K562 (cell line): ENCODE measurements at regions not wholly inside any gene's neighbourhood (a gene's known extent, or its start where the extent isn't known, plus 50 kb on each side); places are given as distances from the start of the nearest gene placed in this dataset.

Experiments used
- ATAC-seq: fragments of 200-7000 bp; cut with Tn5 transposase; 3 replicates; pipeline ENCODE4 v1.9.1; 2020; ENCODE audit warnings: moderate library complexity
- BruUV-seq: library from RNA; stranded (reverse); fragments of 400-500 nt; replicated peaks from 2 replicates; lab custom pipeline; 2021; lab: Mats Ljungman, UMichigan
- CTCF ChIA-PET: fragments of 300-600 bp; formaldehyde crosslinking; extraction: SDS; loops from one replicate; lab custom pipeline; 2021; ENCODE audit warnings: low intra/inter-chr PET ratio; lab: Yijun Ruan, JAX
- POLR2A ChIA-PET: fragments of 300-600, 350-650 bp; sonication (Branson Sonifier 250); formaldehyde crosslinking; extraction: SDS; loops from one replicate; lab custom pipeline; 2021; ENCODE audit warnings: antibody characterized with exemption, inconsistent platforms; lab: Yijun Ruan, JAX
- DNase-seq, 4 experiments: peaks; one replicate each; pipeline versions ENCODE4 v3.0.0 to v3.0.0-alpha.2; 2011 to 2018; ENCODE audit warnings: low spot score in 3 of 4, mixed read lengths in 3 of 4; ENCODE audit errors: extremely low read depth in 1 of 4
- FAIRE-seq: peaks from 2 replicates; lab custom pipeline; 2011; peaks lifted over from hg19 to GRCh38; lab: Jason Lieb, UNC
- H2AFZ ChIP-seq: 2 replicates; pipeline ENCODE4 v1.6.0; 2011; ENCODE audit warnings: low read depth, low read length, control low read depth, inconsistent platforms
- H3K27ac ChIP-seq: fragments of 200-600 bp; 3 replicates; pipeline ENCODE4 v1.8.0; 2011; ENCODE audit warnings: low read depth, mild to moderate bottlenecking, control low read depth, inconsistent platforms, low read length, moderate library complexity, mixed read lengths; ENCODE audit errors: extremely low read depth
- H3K27me3 ChIP-seq, 2 experiments: fragments of 300-600 bp in 1 of 2; 2 replicates in 1 of 2; 3 replicates in 1 of 2; pipeline versions ENCODE4 v1.6.0 to v1.8.0; 2011; ENCODE audit warnings: inconsistent platforms in 2 of 2, low read length in 2 of 2, mild to moderate bottlenecking in 1 of 2, mixed read lengths in 1 of 2, moderate library complexity in 1 of 2; ENCODE audit not compliant: control insufficient read depth in 2 of 2, insufficient read depth in 2 of 2
- H3K36me3 ChIP-seq: fragments of 300-600 bp; 3 replicates; pipeline ENCODE4 v1.8.0; 2011; ENCODE audit warnings: mild to moderate bottlenecking, low read length, inconsistent platforms; ENCODE audit not compliant: control insufficient read depth, insufficient read depth
- H3K4me1 ChIP-seq, 2 experiments: fragments of 200-600 bp in 1 of 2; replicated peaks in 1 of 2; 2 replicates in 1 of 2; 3 replicates in 1 of 2; pipeline versions ENCODE4 v1.5.1 to v1.8.0; 2011; ENCODE audit warnings: inconsistent platforms in 2 of 2, low read length in 2 of 2, mild to moderate bottlenecking in 1 of 2, mixed read lengths in 1 of 2, moderate library complexity in 1 of 2; ENCODE audit not compliant: control insufficient read depth in 2 of 2, insufficient read depth in 2 of 2
- H3K4me2 ChIP-seq: 2 replicates; pipeline ENCODE4 v1.6.1; 2011; ENCODE audit warnings: low read length, control low read depth, inconsistent platforms, mixed read lengths; ENCODE audit not compliant: insufficient read depth
- H3K4me3 ChIP-seq: fragments of 200-600 bp; sonication (generic), shearing (Covaris generic); 2 replicates; pipeline ENCODE4 v1.5.1; 2016; ENCODE audit warnings: control low read depth, inconsistent platforms
- H3K79me2 ChIP-seq: fragments of 200-600 bp; 3 replicates; pipeline ENCODE4 v1.8.0; 2011; ENCODE audit warnings: low read length, inconsistent platforms; ENCODE audit not compliant: control insufficient read depth, insufficient read depth
- H3K9ac ChIP-seq, 2 experiments: 2 replicates each; pipeline versions ENCODE4 v1.6.0 to v1.6.1; 2011; ENCODE audit warnings: low read depth in 2 of 2, low read length in 2 of 2, control low read depth in 1 of 2, inconsistent platforms in 1 of 2, mild to moderate bottlenecking in 1 of 2, mixed read lengths in 1 of 2; ENCODE audit not compliant: insufficient read depth in 1 of 2
- H3K9me1 ChIP-seq: one replicate; pipeline ENCODE4 v1.6.0; 2011; ENCODE audit warnings: inconsistent platforms, mild to moderate bottlenecking, low read length, moderate library complexity; ENCODE audit not compliant: control insufficient read depth, insufficient read depth
- H3K9me3 ChIP-seq: replicated peaks from 2 replicates; pipeline ENCODE4 v1.5.1; 2011; ENCODE audit warnings: low read depth, low read length, inconsistent platforms; ENCODE audit not compliant: control insufficient read depth, insufficient read depth
- H4K20me1 ChIP-seq: replicated peaks from 2 replicates; pipeline ENCODE4 v1.6.1; 2011; ENCODE audit warnings: low read length, inconsistent platforms, mixed read lengths; ENCODE audit not compliant: control insufficient read depth, insufficient read depth
- CBX3 ChIP-seq, 2 experiments: IDR thresholded peaks; 1 replicate in 1 of 2; 2 replicates in 1 of 2; pipeline ENCODE4 v1.6.1; 2012; ENCODE audit warnings: inconsistent platforms in 2 of 2, low read length in 2 of 2, borderline replicate concordance in 1 of 2, control low read depth in 1 of 2
- CREB3 ChIP-seq: fragments of 450-650 bp; conservative IDR thresholded peaks from 2 replicates; pipeline ENCODE4 v1.6.1; 2016; ENCODE audit warnings: missing genetic modification characterization, low read depth, mild to moderate bottlenecking, missing compliant biosample characterization, moderate library complexity
- EHMT2 ChIP-seq: fragments of 450-650 bp; IDR thresholded peaks from 2 replicates; pipeline ENCODE4 v1.6.1; 2018; ENCODE audit warnings: antibody characterized with exemption
- MAFG ChIP-seq: fragments of 450-650 bp; conservative IDR thresholded peaks from 2 replicates; pipeline ENCODE4 v1.6.1; 2016; ENCODE audit warnings: missing genetic modification characterization, missing compliant biosample characterization
- MAZ ChIP-seq, 2 experiments: fragments of 450-650 bp in 1 of 2; sonication (generic) in 1 of 2; formaldehyde crosslinking; IDR thresholded peaks in 1 of 2; conservative IDR thresholded peaks in 1 of 2; 2 replicates each; pipeline versions ENCODE4 v1.4.0 to v1.5.0; 2020; ENCODE audit warnings: mild to moderate bottlenecking in 1 of 2, missing genetic modification reagents in 1 of 2
- NCOA2 ChIP-seq, 2 experiments: fragments of 450-650 bp; IDR thresholded peaks; 2 replicates each; pipeline ENCODE4 v1.6.1; 2018; ENCODE audit warnings: mild to moderate bottlenecking in 2 of 2, moderate library complexity in 1 of 2; ENCODE audit not compliant: partially characterized antibody in 2 of 2
- NR1H2 ChIP-seq: sonication (generic); formaldehyde crosslinking; IDR thresholded peaks from 2 replicates; pipeline ENCODE4 v1.4.0; 2020; ENCODE audit warnings: mild to moderate bottlenecking, missing genetic modification reagents
- TRIM28 ChIP-seq: fragments of 450-650 bp; IDR thresholded peaks from 2 replicates; pipeline ENCODE4 v1.6.1; 2017
- ZNF232 ChIP-seq: sonication (generic); formaldehyde crosslinking; IDR thresholded peaks from 2 replicates; pipeline ENCODE4 v1.8.0; 2022; ENCODE audit warnings: mild to moderate bottlenecking, missing genetic modification reagents
- ZNF277 ChIP-seq: fragments of 250-450 bp; sonication (Bioruptor Pico); IDR thresholded peaks from 2 replicates; pipeline ENCODE4 v1.8.0; 2022; ENCODE audit warnings: inconsistent platforms, mild to moderate bottlenecking, moderate library complexity, borderline replicate concordance
- ZNF507 ChIP-seq: conservative IDR thresholded peaks from 2 replicates; pipeline ENCODE4 v1.6.1; 2017; ENCODE audit warnings: missing genetic modification characterization, missing compliant biosample characterization
- ZNF518B ChIP-seq: fragments of 250-450 bp; sonication (Bioruptor Pico); IDR thresholded peaks from 2 replicates; pipeline ENCODE4 v1.5.0; 2021; ENCODE audit warnings: mild to moderate bottlenecking, moderate library complexity
- WGBS: fragments of 100-300 bp; shearing (Covaris generic); methylation state at CpG from one replicate; pipeline ENCODE4 v1.1.6; 2016; ENCODE audit warnings: low coverage, mixed read lengths; ENCODE audit not compliant: insufficient coverage; ENCODE audit errors: missing lambda C conversion rate; 5-methylcytosine and 5-hydroxymethylcytosine counted together
- in situ Hi-C: fragments of 300-500 bp; cut with MboI; formaldehyde crosslinking; loops from 4 replicates; pipeline ENCODE4 v1.15.0; 2018; ENCODE audit warnings: inconsistent platforms, mixed read lengths
- intact Hi-C: fragments of 100-400 bp; cut with micrococcal nuclease; formaldehyde crosslinking; loops from 2 replicates; pipeline ENCODE4 v1.14.2; 2022
- TF ChIP-seq, protein P1 (sequence below): fragments of 250-450 bp; sonication (Bioruptor Pico); IDR thresholded peaks from 2 replicates; pipeline ENCODE4 v1.8.0; 2021; ENCODE audit warnings: mild to moderate bottlenecking, moderate library complexity
- TF ChIP-seq, protein P2 (sequence below): fragments of 450-650 bp; formaldehyde crosslinking; IDR thresholded peaks from 2 replicates; pipeline ENCODE4 v1.4.0; 2020; ENCODE audit warnings: mild to moderate bottlenecking

- TF ChIP-seq ZNF232: no peak
- no peak for TF ChIP-seq ZNF277 (CRISPR knock-in tag)
- no peak for TF ChIP-seq CREB3 (tag)
These were observed 298.6 kb downstream of the PABPC4L start (continued) for GRCh38 chr4:133903029-133903428.

GRCh38 chr4:133891011-133891410, 310.6 kb downstream of the PABPC4L start:
- intact Hi-C loops: no loop called here
- H3K36me3 ChIP-seq: no peaks in the 10 kb centered on the region
- DNase-seq (no peak), FAIRE-seq (no peak), ATAC-seq (no peak)
- POLR2A ChIA-PET: no interaction called here
- no peak overlapping the region for H3K9ac ChIP-seq
- CTCF ChIA-PET: no interaction called here
- no peaks in the 10 kb centered on the region for H3K9me1 ChIP-seq
- H3K4me2 ChIP-seq: no peak overlapping the region
- no peak overlapping the region for H2AFZ ChIP-seq
- H4K20me1 ChIP-seq: no peaks in the 10 kb centered on the region
- H3K4me1 ChIP-seq: no peaks in the 10 kb centered on the region
- 0% methylated on average over 1 of the region's 1 CpG for WGBS
- no peaks in the 10 kb centered on the region for H3K79me2 ChIP-seq
- no TSS peak for BruUV-seq
- H3K9me3 ChIP-seq: no peaks in the 10 kb centered on the region
- H3K4me3 ChIP-seq: no peak overlapping the region
- in situ Hi-C loops: no loop called here
- no peaks in the 10 kb centered on the region for H3K27me3 ChIP-seq
- no peak overlapping the region for H3K27ac ChIP-seq
- TF ChIP-seq NCOA2 (IDR thresholded peaks at IDR 0.05; ENCODE audit: partially characterized antibody in 2 of 2) (no peak), MAZ (CRISPR knock-in tag; conservative IDR thresholded peaks at IDR 0.05 in 1 of 2, IDR thresholded peaks at IDR 0.05 in 1 of 2) (no peak), ZNF507 (tag) (no peak), MAFG (no peak), EHMT2 (no peak), CBX3 (IDR thresholded peaks at IDR 0.05; ENCODE audit: borderline replicate concordance in 1 of 2, low read length in 2 of 2) (no peak), TRIM28 (no peak), ZNF518B (CRISPR knock-in tag) (no peak), NR1H2 (CRISPR knock-in tag) (no peak)
- TF ChIP-seq, protein P1, sequence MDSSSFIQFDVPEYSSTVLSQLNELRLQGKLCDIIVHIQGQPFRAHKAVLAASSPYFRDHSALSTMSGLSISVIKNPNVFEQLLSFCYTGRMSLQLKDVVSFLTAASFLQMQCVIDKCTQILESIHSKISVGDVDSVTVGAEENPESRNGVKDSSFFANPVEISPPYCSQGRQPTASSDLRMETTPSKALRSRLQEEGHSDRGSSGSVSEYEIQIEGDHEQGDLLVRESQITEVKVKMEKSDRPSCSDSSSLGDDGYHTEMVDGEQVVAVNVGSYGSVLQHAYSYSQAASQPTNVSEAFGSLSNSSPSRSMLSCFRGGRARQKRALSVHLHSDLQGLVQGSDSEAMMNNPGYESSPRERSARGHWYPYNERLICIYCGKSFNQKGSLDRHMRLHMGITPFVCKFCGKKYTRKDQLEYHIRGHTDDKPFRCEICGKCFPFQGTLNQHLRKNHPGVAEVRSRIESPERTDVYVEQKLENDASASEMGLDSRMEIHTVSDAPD (CRISPR knock-in tag): no peak
- TF ChIP-seq, protein P2, sequence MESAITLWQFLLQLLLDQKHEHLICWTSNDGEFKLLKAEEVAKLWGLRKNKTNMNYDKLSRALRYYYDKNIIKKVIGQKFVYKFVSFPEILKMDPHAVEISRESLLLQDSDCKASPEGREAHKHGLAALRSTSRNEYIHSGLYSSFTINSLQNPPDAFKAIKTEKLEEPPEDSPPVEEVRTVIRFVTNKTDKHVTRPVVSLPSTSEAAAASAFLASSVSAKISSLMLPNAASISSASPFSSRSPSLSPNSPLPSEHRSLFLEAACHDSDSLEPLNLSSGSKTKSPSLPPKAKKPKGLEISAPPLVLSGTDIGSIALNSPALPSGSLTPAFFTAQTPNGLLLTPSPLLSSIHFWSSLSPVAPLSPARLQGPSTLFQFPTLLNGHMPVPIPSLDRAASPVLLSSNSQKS: no peak
